ENCODE measurements at regions not wholly inside any gene's neighbourhood (a gene's known extent, or its start where the extent isn't known, plus 50 kb on each side); places are given as distances from the start of the nearest gene placed in this dataset.

GRCh38 chr17:31789707-31790505 lies 69.1 kb downstream of the COPRS start (continued):
- TF ChIP-seq ZSCAN18 (CRISPR knock-in tag; IDR thresholded peaks at IDR 0.05) (no peak), CREM (CRISPR knock-in tag; IDR thresholded peaks at IDR 0.05) (no peak)

- peaks cover 3% of the 10 kb centered on the region; the same call in 1 of the 2 replicates for H3K9me3 Mint-ChIP-seq
- ChIA-PET POLR2A (no interaction called here), CTCF (no interaction called here)
- H3K27ac Mint-ChIP-seq: peak overlapping the region; percentile 24; the same call in 1 of the 2 replicates
- H3K4me1 Mint-ChIP-seq: no peaks in the 10 kb centered on the region
- TF ChIP-seq TEAD1 (CRISPR knock-in tag; IDR thresholded peaks at IDR 0.05) (no peak), PRRX2 (CRISPR knock-in tag; IDR thresholded peaks at IDR 0.05) (no peak), IRF2 (CRISPR knock-in tag; IDR thresholded peaks at IDR 0.05; ENCODE audit: borderline replicate concordance, low read depth) (no peak), TP53 (CRISPR knock-in tag; IDR thresholded peaks at IDR 0.05) (no peak), CREM (CRISPR knock-in tag; IDR thresholded peaks at IDR 0.05) (no peak), JAZF1 (CRISPR knock-in tag; IDR thresholded peaks at IDR 0.05) (no peak), ZNF219 (CRISPR knock-in tag; IDR thresholded peaks at IDR 0.05; ENCODE audit: borderline replicate concordance) (no peak)
- ATAC-seq: no peak
- DNase-seq (ENCODE audit: low spot score): no peak
- H3K36me3 Mint-ChIP-seq: no peaks in the 10 kb centered on the region
- H3K4me3 Mint-ChIP-seq: no peak overlapping the region
- no peaks in the 10 kb centered on the region; the same call in none of the 2 replicates for H3K27me3 Mint-ChIP-seq (ENCODE audit: low read depth)
Measured at GRCh38 chr17:31788956-31789355, 70.1 kb downstream of the COPRS start.

DNA sequence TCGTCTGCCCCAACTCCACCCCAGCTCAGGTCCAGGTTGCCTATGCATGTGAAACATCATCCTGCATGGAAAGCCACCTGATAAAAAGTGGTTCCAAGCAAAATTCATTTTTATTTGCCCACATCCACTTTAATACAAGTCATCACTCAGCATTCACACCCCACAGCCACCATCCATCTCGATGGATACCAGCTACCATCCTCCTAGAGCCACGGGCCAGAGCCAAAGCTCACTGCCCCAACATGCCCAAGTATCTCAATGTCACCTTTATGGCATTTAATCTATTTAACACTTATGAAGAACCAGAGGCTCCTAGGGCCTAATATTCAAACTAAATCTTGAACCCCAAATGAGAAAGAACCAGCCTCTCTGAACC lies 70.5 kb downstream of the COPRS start:
- POLR2A ChIA-PET: no interaction called here
- CTCF ChIA-PET: no interaction called here
- TF ChIP-seq NFE2L1 (CRISPR knock-in tag; IDR thresholded peaks at IDR 0.05): no peak
- TF ChIP-seq PRRX2 (CRISPR knock-in tag; IDR thresholded peaks at IDR 0.05): no peak
- TF ChIP-seq ZNF532 (CRISPR knock-in tag; IDR thresholded peaks at IDR 0.05; ENCODE audit: borderline replicate concordance): no peak
- TF ChIP-seq ZNF121 (CRISPR knock-in tag; IDR thresholded peaks at IDR 0.05): no peak
- TF ChIP-seq PRDM15 (CRISPR knock-in tag; IDR thresholded peaks at IDR 0.05): no peak
- TF ChIP-seq ZNF512 (CRISPR knock-in tag; IDR thresholded peaks at IDR 0.05; ENCODE audit: borderline replicate concordance): no peak
- TF ChIP-seq ZNF396 (CRISPR knock-in tag; IDR thresholded peaks at IDR 0.05; ENCODE audit: borderline replicate concordance): no peak
- no peak for TF ChIP-seq HMGA2 (CRISPR knock-in tag; IDR thresholded peaks at IDR 0.05)
- no peak for TF ChIP-seq ATF6 (CRISPR knock-in tag; IDR thresholded peaks at IDR 0.05)
- TF ChIP-seq GABPB1 (CRISPR knock-in tag; IDR thresholded peaks at IDR 0.05): no peak
- TF ChIP-seq ETV6 (CRISPR knock-in tag; IDR thresholded peaks at IDR 0.05): no peak
- no peak for TF ChIP-seq NR3C1 (CRISPR knock-in tag; conservative IDR thresholded peaks at IDR 0.05; ENCODE audit: low read depth)

More for the DNA sequence above, 70.5 kb downstream of the COPRS start:
- H3K4me3 Mint-ChIP-seq: no peak overlapping the region
- DNase-seq (ENCODE audit: low spot score) (no peak), ATAC-seq (no peak)
- H3K36me3 Mint-ChIP-seq: no peaks in the 10 kb centered on the region
- H3K9me3 Mint-ChIP-seq: peaks cover 3% of the 10 kb centered on the region; the same call in 1 of the 2 replicates
- no peaks in the 10 kb centered on the region for H3K4me1 Mint-ChIP-seq
- H3K27me3 Mint-ChIP-seq (ENCODE audit: low read depth): no peaks in the 10 kb centered on the region; the same call in none of the 2 replicates
- H3K27ac Mint-ChIP-seq: peak overlapping the region; percentile 24; the same call in 1 of the 2 replicates

Measured in WTC11 (cell line).